GM23338 (cell line): ENCODE measurements at regions not wholly inside any gene's neighbourhood (a gene's known extent, or its start where the extent isn't known, plus 50 kb on each side); places are given as distances from the start of the nearest gene placed in this dataset.

Experiments
- ATAC-seq: fragments of 200-7000 bp; cut with Tn5 transposase; 3 replicates; pipeline ENCODE4 v1.9.1; 2020
- DNase-seq: peaks from one replicate; pipeline ENCODE4 v3.0.0-alpha.2; 2015; ENCODE audit warnings: low spot score
- H2AFZ ChIP-seq: fragments of 200-600 bp; sonication (generic); 2 replicates; pipeline ENCODE4 v1.8.0; 2016; ENCODE audit warnings: antibody characterized with exemption, mild to moderate bottlenecking, moderate library complexity
- H3F3A ChIP-seq: fragments of 200-600 bp; sonication (generic); replicated peaks from 2 replicates; pipeline ENCODE4 v1.8.0; 2017; ENCODE audit warnings: antibody characterized with exemption, mixed run types, low read depth
- H3K27ac ChIP-seq: fragments of 200-600 bp; sonication (generic); 2 replicates; pipeline ENCODE4 v1.6.1; 2016; ENCODE audit warnings: low read depth
- H3K27me3 ChIP-seq: fragments of 200-600 bp; sonication (generic); 2 replicates; pipeline ENCODE4 v1.8.0; 2016; ENCODE audit warnings: mild to moderate bottlenecking, mixed run types, moderate library complexity; ENCODE audit not compliant: insufficient read depth
- H3K36me3 ChIP-seq: fragments of 200-600 bp; sonication (generic); 2 replicates; pipeline ENCODE4 v1.8.0; 2016; ENCODE audit warnings: mild to moderate bottlenecking; ENCODE audit not compliant: insufficient read depth
- H3K4me1 ChIP-seq: fragments of 200-600 bp; sonication (generic); 2 replicates; pipeline ENCODE4 v1.8.0; 2016; ENCODE audit warnings: mild to moderate bottlenecking, moderate library complexity; ENCODE audit not compliant: insufficient read depth
- H3K4me2 ChIP-seq: fragments of 200-600 bp; sonication (generic); 2 replicates; pipeline ENCODE4 v1.7.1; 2017; ENCODE audit warnings: mixed run types
- H3K4me3 ChIP-seq: fragments of 200-600 bp; sonication (generic); 2 replicates; pipeline ENCODE4 v1.6.1; 2016; ENCODE audit warnings: mixed run types
- H3K79me2 ChIP-seq: fragments of 200-600 bp; sonication (generic); replicated peaks from 2 replicates; pipeline ENCODE4 v1.8.0; 2017; ENCODE audit warnings: mild to moderate bottlenecking; ENCODE audit not compliant: insufficient read depth
- H3K9me2 ChIP-seq: fragments of 200-600 bp; sonication (generic); 2 replicates; pipeline ENCODE4 v1.8.0; 2017; ENCODE audit not compliant: insufficient read depth
- H4K20me1 ChIP-seq: fragments of 200-600 bp; sonication (generic); replicated peaks from 2 replicates; pipeline ENCODE4 v1.8.0; 2017; ENCODE audit warnings: mild to moderate bottlenecking; ENCODE audit not compliant: insufficient read depth
- H3K27ac Mint-ChIP-seq: 2 replicates; pipeline ENCODE4 v1.8.0; 2020; ENCODE audit warnings: inconsistent platforms, mild to moderate bottlenecking, moderate library complexity, mixed read lengths
- H3K27me3 Mint-ChIP-seq: 3 replicates; pipeline ENCODE4 v1.8.0; 2022; ENCODE audit warnings: low read depth, mild to moderate bottlenecking, moderate library complexity, mixed read lengths, inconsistent platforms; ENCODE audit not compliant: insufficient read depth, poor library complexity
- H3K36me3 Mint-ChIP-seq: 3 replicates; pipeline ENCODE4 v1.8.0; 2021; ENCODE audit warnings: low read depth, mild to moderate bottlenecking, inconsistent platforms, moderate library complexity, mixed read lengths
- H3K4me1 Mint-ChIP-seq: 3 replicates; pipeline ENCODE4 v1.8.0; 2020; ENCODE audit warnings: mild to moderate bottlenecking, inconsistent platforms, mixed read lengths
- H3K4me3 Mint-ChIP-seq: 3 replicates; pipeline ENCODE4 v1.8.0; 2021; ENCODE audit warnings: moderate library complexity, mild to moderate bottlenecking, inconsistent platforms, mixed read lengths
- H3K9me3 Mint-ChIP-seq: 3 replicates; pipeline ENCODE4 v1.8.0; 2020; ENCODE audit warnings: moderate library complexity, mild to moderate bottlenecking, inconsistent platforms, mixed read lengths
- CREB1 ChIP-seq: fragments of 250-450 bp; sonication (Bioruptor Pico); IDR thresholded peaks from 2 replicates; pipeline ENCODE4 v1.5.0; 2020; ENCODE audit warnings: low read depth, mild to moderate bottlenecking, moderate library complexity
- CTCF ChIP-seq, 2 experiments: fragments of 200-600 bp in 1 of 2; sonication (generic) in 1 of 2; conservative IDR thresholded peaks; 2 replicates each; pipeline versions ENCODE4 v1.5.1 to v1.6.1; 2016 to 2017; ENCODE audit warnings: antibody characterized with exemption in 2 of 2, low read depth in 2 of 2, mild to moderate bottlenecking in 2 of 2, moderate library complexity in 1 of 2
- ETS1 ChIP-seq: IDR thresholded peaks from 2 replicates; pipeline ENCODE4 v1.6.1; 2016; ENCODE audit warnings: antibody characterized with exemption
- EZH2 ChIP-seq: fragments of 200-600 bp; sonication (generic); IDR thresholded peaks from one replicate; pipeline ENCODE4 v1.8.0; 2017; ENCODE audit warnings: antibody characterized with exemption, mild to moderate bottlenecking, low read depth; ENCODE audit not compliant: unreplicated experiment
- EZH2phosphoT487 ChIP-seq: fragments of 200-600 bp; sonication (generic); IDR thresholded peaks from one replicate; pipeline ENCODE4 v1.8.1; 2018; ENCODE audit warnings: antibody characterized with exemption; ENCODE audit not compliant: unreplicated experiment
- JUNB ChIP-seq: IDR thresholded peaks from one replicate; pipeline ENCODE4 v1.6.1; 2016; ENCODE audit warnings: antibody characterized with exemption; ENCODE audit not compliant: unreplicated experiment
- NANOG ChIP-seq: IDR thresholded peaks from 2 replicates; pipeline ENCODE4 v1.6.1; 2016; ENCODE audit warnings: antibody characterized with exemption, borderline replicate concordance
- REST ChIP-seq: IDR thresholded peaks from one replicate; pipeline ENCODE4 v1.6.1; 2018; ENCODE audit warnings: antibody characterized with exemption; ENCODE audit not compliant: unreplicated experiment
- STAT1 ChIP-seq: IDR thresholded peaks from one replicate; pipeline ENCODE4 v1.6.1; 2016; ENCODE audit warnings: antibody characterized with exemption; ENCODE audit not compliant: unreplicated experiment
- ZNF114 ChIP-seq: fragments of 250-450 bp; sonication (Bioruptor Pico); IDR thresholded peaks from 2 replicates; pipeline ENCODE4 v1.5.0; 2020; ENCODE audit warnings: mild to moderate bottlenecking, moderate library complexity
- ZNF331 ChIP-seq: fragments of 250-450 bp; sonication (Bioruptor Pico); IDR thresholded peaks from 2 replicates; pipeline ENCODE4 v1.5.0; 2020; ENCODE audit warnings: low read depth, mild to moderate bottlenecking, moderate library complexity
- ZNF462 ChIP-seq: fragments of 250-450 bp; sonication (Bioruptor Pico); IDR thresholded peaks from 2 replicates; pipeline ENCODE4 v1.5.0; 2020; ENCODE audit warnings: mild to moderate bottlenecking, moderate library complexity

- no peaks in the 10 kb centered on the region for H3K36me3 Mint-ChIP-seq
- H3K27me3 Mint-ChIP-seq: peaks cover 7% of the 10 kb centered on the region
- H3K79me2 ChIP-seq: no peaks in the 10 kb centered on the region
- H3K9me3 Mint-ChIP-seq: no peaks in the 10 kb centered on the region
- H3K36me3 ChIP-seq: no peaks in the 10 kb centered on the region
- DNase-seq (no peak), ATAC-seq (no peak)
- no peak overlapping the region for H3K27ac Mint-ChIP-seq
- H3K4me3 Mint-ChIP-seq: no peak overlapping the region
- H2AFZ ChIP-seq: no peak overlapping the region
- H3K27ac ChIP-seq: no peak overlapping the region
- no peak for TF ChIP-seq STAT1
- no peak for TF ChIP-seq JUNB
- TF ChIP-seq ZNF462 (CRISPR knock-in tag): no peak
- no peak for TF ChIP-seq EZH2
- no peak for TF ChIP-seq ZNF114
- TF ChIP-seq NANOG: no peak
- TF ChIP-seq CREB1 (CRISPR knock-in tag): no peak
- no peak for TF ChIP-seq ETS1
- no peak for TF ChIP-seq ZNF331 (CRISPR knock-in tag)
- TF ChIP-seq EZH2phosphoT487: no peak
- no peak for TF ChIP-seq CTCF (conservative IDR thresholded peaks at IDR 0.05; ENCODE audit: low read depth in 2 of 2)
- no peak for TF ChIP-seq REST
- H3K4me1 Mint-ChIP-seq: peaks cover 3% of the 10 kb centered on the region; the same call in 2 of the 3 replicates
- peaks cover 10% of the 10 kb centered on the region for H3K9me2 ChIP-seq
- H3K4me1 ChIP-seq: no peaks in the 10 kb centered on the region
- H3F3A ChIP-seq: no peaks in the 10 kb centered on the region
- no peak overlapping the region for H3K4me3 ChIP-seq
- H3K4me2 ChIP-seq: no peak overlapping the region
- H3K27me3 ChIP-seq: no peaks in the 10 kb centered on the region
- no peaks in the 10 kb centered on the region for H4K20me1 ChIP-seq
Observed at GRCh38 chr1:93739472-93739871, 57.8 kb upstream of the BCAR3 start.
